ENCODE measurements at regions not wholly inside any gene's neighbourhood (a gene's known extent, or its start where the extent isn't known, plus 50 kb on each side); places are given as distances from the start of the nearest gene placed in this dataset.

DNA sequence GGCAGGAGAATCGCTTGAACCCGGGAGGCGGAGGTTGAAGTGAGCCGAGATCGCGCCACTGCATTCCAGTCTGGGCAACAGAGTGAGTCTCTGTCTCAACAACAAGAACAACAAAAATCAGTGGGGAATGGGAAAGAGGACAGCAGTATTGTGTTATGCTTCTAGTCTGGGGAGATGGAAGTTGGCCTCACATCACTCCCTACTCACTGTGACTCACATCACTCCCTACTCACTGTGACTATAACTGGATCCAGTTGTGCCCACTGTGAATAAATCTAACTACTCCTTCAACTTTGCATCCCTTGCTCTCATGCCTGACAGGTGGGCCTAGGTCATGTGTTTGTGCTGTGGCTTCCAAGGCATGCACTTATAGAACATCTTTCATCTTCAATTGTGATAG, 285.4 kb upstream of the USP24 start:
- in situ Hi-C loops (cut with HindIII; ENCODE audit: low pct_unique_long_range_greater_than_20kb, low sequenced_read_pairs), result no loop called here
- no peak for DNase-seq (ENCODE audit: low read depth)

DNA sequence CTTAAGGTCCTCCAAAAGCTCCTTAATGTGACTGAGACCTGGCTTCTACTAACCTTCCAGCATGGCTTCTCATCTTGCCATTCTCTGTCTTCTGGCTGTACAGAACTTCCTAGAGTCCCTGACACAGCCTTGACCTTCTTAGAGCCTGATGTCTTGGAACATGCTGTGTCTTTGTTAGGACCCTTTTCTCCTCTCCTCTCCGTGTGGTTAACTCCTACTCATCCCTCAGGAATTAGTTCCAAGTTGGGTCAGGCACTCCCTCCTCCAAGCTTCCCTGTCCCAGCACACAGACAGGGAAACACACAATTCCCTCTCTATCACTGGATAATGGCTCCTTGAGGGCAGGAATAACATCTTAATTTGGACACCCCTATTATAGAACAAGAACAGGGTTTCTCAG, 275.4 kb upstream of the USP24 start:
- in situ Hi-C loops (cut with HindIII; ENCODE audit: low pct_unique_long_range_greater_than_20kb, low sequenced_read_pairs), result no loop called here
- no peak for DNase-seq (ENCODE audit: low read depth)

DNA sequence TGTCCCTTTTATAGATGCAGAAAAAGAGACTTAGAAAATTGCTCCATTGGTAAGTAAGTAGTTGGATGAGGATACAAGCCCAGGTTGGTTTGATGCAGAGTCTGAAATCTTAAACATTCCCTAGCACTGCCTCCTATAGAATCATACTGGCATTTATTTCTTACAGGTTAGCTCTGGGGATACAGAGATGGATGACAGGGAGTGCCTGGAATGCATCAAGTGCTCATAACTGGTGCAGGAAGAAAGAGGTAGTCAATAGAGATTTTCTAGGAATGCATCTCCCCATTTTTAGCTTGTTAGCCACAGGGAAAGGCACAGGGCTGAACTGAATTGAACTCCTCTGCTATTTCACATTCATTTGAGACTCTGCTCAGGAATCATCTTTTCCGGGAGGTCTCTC, 269.0 kb upstream of the USP24 start:
- in situ Hi-C loops (cut with HindIII; ENCODE audit: low pct_unique_long_range_greater_than_20kb, low sequenced_read_pairs), result no loop called here
- DNase-seq (ENCODE audit: low read depth), result no peak

DNA sequence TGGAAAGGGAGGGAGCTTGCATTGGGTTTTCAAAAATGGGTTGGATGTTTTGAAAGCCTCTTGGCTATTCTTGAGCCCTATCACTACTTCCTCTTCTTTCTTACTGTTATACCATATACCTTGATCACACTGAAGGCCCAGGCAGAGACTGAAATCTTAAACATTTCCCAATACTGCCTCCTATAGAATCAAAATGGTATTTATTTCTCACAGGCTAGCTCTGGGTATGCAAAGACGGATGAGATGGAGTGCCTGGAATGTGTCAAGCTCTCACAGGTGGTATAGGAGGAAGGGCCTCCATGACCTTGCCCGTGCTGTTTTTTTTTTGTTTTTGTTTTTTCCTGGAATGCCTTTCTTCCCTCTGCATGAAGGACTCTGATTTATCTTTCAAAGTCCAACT, 268.4 kb upstream of the USP24 start:
- no peak for DNase-seq (ENCODE audit: low read depth)
- in situ Hi-C loops (cut with HindIII; ENCODE audit: low pct_unique_long_range_greater_than_20kb, low sequenced_read_pairs), result no loop called here

DNA sequence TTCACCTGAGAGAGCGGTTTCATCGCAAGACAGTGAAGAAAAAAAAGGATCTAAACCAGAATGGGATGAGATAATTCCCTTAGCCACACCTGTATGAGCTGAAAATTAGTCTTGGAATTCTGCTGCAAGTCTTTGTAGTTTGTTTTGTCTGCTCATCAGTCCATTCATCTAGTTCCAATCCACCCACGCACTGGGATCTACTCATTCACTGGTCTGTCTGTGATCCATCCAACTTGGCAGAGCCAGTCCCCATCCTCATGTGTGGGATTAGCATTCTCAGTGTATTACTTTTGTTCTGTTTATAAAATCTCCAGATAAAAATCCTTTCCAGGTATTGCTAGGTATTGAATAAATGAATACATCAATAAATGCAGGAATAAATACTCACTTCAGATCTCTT, 266.5 kb upstream of the USP24 start:
- in situ Hi-C loops (cut with HindIII; ENCODE audit: low pct_unique_long_range_greater_than_20kb, low sequenced_read_pairs), result no loop called here
- no peak for DNase-seq (ENCODE audit: low read depth)

DNA sequence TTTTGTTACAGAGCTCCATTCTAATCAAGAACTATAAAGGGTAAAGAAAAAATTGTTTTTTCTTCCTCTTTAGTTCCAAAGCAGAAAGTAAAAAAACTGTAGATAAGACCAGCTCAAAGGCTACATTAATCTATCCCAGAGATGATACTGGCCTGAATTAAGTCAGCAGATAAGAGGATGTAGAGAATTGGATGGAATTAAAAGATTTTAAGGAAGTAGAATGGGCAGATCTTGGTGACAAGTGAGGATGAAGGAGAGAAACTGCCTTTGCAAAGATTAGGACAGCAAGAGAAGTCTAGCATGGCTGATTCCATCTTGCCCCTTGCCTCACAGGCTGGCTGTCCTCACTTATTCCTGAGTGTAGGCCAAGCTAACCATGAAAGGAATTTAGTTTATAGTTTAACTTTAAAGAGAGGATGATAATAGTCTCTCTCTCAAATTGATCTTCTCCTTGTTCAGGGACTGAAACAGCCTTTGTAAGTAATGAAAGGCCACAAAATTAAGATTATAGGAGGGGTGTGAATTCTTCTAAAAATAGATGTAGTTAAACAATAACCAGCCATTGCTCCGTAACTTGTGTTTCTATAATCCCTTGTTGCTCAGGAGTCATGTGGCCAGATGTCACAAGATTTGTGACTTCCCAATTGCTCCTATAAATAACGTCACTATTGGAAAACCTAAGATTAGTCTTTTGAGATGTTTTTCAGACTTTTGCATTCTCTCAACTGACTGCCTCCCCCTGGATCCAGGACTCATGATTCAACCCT, 265.0 kb upstream of the USP24 start:
- in situ Hi-C loops (cut with HindIII; ENCODE audit: low pct_unique_long_range_greater_than_20kb, low sequenced_read_pairs), result no loop called here
- peak; percentile 26 for DNase-seq (ENCODE audit: low read depth)

DNA sequence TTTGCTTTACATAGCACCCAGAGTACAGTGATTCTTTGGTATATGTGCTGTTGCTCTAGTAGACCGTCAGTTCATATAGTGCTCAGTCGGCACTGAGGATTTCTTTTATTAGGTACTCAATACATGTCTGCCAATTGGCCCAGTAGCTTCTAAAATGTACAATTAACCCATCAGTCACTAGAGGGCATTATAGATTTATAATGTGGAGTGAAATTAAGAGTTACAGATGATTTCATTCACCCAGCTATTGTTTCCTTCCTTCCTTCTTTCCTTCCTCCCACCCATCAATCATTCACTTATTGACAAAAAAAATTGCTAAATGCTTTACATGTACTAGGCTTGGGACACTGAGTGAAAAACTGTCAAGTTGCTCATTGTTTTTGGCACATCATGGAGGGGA, 263.6 kb upstream of the USP24 start:
- peak; percentile 12 for DNase-seq (ENCODE audit: low read depth)
- in situ Hi-C loops (cut with HindIII; ENCODE audit: low pct_unique_long_range_greater_than_20kb, low sequenced_read_pairs), result no loop called here

DNA sequence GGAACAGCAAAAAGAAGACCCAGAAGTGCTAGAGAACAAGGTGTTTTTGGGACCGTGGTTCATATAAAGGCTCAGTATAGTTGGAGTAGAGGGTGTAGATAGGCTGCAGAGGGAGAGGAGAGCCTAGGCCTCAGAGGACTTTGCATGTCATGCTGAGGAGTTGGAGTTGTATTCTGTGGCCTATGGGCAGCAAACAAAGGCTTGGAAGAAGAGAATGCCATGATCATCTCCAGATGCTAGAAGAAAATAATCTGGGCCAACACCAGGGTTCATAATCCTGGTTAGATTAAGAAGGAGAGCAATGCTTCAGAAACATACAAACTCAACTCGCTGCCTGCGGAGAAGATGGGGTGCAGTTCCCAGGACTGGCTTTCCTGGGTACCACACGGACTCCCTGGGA, 262.8 kb upstream of the USP24 start:
- no peak for DNase-seq (ENCODE audit: low read depth)
- in situ Hi-C loops (cut with HindIII; ENCODE audit: low pct_unique_long_range_greater_than_20kb, low sequenced_read_pairs), result no loop called here

DNA sequence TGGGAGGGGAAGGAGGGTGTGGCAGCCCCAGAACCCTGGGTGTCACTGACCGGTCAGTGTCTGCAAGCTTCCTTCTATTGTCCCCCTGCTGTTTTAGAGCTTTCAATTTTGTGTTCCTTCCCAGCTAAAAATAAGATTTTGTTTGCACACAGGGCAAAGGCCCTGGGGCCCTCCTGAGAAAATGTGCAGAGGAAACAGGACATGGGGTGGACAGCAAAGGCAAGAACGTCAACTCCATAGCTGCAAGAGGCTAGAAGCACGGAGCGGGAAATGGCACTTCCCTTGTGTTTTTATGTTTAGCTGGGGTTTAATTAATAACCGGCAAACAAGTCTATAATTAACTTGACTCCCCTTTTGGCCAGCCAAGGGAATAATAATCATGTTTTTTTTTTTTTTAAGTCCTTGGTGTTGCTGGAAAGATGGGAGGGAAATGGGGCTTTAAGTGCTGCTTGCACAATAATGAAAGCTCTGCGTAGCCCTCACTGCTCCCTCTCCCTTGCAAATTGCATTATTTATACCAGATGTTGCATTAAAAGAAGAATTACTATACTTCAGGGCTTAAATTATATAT, 261.4 kb upstream of the USP24 start:
- peak; percentile 49 for DNase-seq (ENCODE audit: low read depth)
- in situ Hi-C loops (cut with HindIII; ENCODE audit: low pct_unique_long_range_greater_than_20kb, low sequenced_read_pairs), result no loop called here

DNA sequence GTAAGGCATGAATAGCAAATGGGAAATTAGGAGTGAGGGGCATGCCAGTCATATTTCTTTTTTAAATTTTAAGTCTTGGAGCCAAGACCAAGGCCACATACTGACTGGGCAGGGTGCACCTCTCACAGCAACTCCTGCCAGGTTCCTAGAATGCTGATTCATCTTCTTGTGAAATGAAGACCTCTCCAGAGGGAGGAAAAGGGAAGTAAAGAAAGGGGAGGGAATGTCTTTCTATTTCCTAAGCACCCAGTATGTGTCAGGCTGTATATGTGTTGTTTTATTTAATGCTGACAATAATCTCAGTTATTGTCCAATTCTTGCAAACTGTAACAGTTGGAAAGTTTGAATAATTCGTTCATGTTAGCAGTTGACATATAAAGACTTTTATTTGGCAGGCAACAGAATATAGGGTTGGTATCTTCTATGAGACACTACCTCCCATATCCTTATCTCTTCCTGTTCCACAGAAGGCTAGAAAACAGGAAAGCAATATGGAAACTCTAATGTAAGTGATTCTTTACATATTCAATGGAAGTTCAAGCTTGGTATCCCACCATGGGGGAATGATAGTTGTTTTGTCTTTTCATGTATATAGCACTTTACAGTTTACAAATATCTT, 259.1 kb upstream of the USP24 start:
- in situ Hi-C loops (cut with HindIII; ENCODE audit: low pct_unique_long_range_greater_than_20kb, low sequenced_read_pairs), result no loop called here
- no peak for DNase-seq (ENCODE audit: low read depth)

DNA sequence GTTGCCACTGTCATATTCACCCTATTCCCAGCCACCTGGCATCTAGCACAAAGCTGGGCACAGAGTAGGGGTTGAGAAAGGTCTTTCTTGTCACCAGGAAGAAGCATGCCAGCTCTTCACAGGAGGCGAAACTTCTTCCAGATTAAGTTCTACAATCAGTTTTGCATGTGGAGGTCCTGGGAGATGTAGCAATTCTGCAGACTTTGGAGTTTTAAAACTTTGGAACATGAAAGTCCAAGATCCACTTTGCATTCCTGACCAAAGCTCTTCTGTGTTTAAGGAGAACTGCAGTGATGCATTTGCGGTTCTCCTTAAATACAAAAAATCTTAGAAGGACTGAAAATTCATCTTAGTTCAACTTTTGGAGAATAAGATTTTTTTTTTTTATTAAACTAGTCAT, 258.5 kb upstream of the USP24 start:
- no peak for DNase-seq (ENCODE audit: low read depth)
- in situ Hi-C loops (cut with HindIII; ENCODE audit: low pct_unique_long_range_greater_than_20kb, low sequenced_read_pairs), result no loop called here

DNA sequence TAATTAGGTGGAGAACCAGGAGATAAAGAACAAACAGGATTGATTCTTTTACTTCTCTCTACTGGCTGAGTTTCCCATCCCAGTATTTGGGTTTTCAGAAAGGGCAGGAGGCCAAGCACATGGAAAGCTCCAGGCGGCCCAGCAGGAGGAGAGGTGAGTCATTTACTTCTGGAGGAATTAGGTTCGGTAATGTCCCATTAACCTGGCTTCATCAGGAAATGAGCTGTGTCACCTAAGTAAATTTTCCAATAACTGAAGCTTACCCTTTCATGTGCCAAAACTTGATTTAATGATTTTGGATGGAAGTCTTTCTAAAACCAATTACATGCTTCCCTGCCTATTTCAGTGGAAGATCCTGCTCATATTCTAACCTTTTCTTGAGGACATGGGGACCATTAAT, 257.6 kb upstream of the USP24 start:
- no peak for DNase-seq (ENCODE audit: low read depth)
- in situ Hi-C loops (cut with HindIII; ENCODE audit: low pct_unique_long_range_greater_than_20kb, low sequenced_read_pairs), result no loop called here

DNA sequence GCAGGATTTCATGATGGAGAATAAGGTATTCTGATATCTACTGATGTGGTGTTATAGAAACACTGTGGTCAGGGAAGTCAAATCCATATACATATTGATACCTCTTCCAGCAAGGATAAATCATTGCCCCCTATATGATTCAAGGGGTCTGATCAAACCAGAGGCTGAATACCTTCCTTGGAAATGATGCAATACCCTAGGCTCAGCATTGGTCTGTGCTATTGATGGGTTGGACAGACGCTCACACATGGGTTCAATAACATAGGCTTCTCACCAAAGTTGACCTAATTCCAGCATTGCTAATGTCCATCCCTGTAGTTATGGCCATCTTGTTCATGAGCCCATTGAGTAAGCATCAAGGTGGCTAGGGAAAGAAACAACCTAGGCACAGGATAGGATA, 257.0 kb upstream of the USP24 start:
- no peak for DNase-seq (ENCODE audit: low read depth)
- in situ Hi-C loops (cut with HindIII; ENCODE audit: low pct_unique_long_range_greater_than_20kb, low sequenced_read_pairs), result no loop called here

DNA sequence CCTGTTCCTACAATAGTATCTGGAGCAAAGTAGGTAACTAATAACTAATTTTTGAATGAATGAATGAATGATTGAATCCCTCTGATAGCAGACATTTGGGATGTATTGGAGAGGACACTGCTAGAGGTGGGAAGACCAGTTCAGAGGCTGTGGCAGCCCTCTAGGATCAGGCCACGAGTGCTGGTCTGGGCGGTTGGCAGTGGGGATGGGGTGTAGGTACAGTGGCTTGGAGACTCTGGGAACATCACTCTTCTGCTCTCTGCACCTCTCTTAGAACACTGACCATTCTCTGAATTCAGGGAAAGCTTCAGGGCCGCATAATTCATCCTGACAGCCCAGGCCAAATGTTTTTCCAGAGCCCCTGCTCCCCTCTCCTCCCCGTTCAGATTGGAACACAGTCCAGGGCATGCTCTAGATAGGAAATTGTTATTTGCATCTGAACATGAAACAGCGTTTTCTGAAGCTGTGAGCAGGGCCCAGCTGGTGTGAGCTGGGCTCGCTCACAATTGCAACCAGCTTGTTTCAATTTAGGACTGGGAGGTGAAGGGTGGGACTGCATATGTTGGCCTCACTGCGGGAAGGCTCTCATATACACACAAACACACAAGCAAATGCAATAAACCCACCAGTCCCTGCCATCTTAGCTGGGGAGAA, 253.1 kb upstream of the USP24 start:
- in situ Hi-C loops (cut with HindIII; ENCODE audit: low pct_unique_long_range_greater_than_20kb, low sequenced_read_pairs), result no loop called here
- DNase-seq (ENCODE audit: low read depth), result no peak

DNA sequence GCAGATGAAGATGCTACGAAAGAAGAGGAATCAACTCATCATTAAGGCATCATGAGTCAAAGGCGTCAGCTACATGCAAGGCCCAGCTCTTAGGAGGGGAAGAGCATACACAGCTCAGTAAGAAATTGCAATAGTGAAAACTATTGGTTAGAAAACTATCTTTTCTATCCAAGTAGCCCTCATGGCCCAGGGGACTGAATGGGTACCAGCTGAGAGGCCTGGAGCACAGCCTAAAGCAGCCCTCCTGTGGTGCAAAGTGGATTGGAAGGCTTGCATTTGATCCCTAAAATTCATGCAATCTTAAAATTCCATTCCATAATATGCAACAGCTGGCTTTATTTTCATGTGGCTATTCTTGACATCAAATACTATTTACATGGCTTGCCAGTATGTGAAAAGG, 251.8 kb upstream of the USP24 start:
- no peak for DNase-seq (ENCODE audit: low read depth)
- in situ Hi-C loops (cut with HindIII; ENCODE audit: low pct_unique_long_range_greater_than_20kb, low sequenced_read_pairs), result no loop called here

DNA sequence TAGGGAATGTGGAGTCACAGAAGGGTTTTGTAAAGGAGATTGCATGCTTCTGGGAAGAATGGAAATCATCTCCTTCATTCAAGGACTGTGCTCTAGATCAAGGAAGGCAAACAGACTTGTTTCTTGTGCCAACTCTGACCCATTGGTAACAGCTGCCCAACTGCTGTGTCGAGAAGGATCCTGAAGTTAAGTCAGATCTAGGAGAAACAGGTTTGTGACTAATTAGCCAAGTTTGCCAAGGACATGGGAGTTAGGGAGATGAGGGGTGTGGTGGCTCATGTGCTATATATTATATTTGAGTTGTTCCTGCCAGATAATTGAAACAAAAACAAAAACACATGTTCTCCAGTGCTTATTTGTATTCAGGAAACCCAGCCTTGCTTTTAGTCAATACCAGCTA, 251.2 kb upstream of the USP24 start:
- DNase-seq (ENCODE audit: low read depth), result no peak
- in situ Hi-C loops (cut with HindIII; ENCODE audit: low pct_unique_long_range_greater_than_20kb, low sequenced_read_pairs), result no loop called here

DNA sequence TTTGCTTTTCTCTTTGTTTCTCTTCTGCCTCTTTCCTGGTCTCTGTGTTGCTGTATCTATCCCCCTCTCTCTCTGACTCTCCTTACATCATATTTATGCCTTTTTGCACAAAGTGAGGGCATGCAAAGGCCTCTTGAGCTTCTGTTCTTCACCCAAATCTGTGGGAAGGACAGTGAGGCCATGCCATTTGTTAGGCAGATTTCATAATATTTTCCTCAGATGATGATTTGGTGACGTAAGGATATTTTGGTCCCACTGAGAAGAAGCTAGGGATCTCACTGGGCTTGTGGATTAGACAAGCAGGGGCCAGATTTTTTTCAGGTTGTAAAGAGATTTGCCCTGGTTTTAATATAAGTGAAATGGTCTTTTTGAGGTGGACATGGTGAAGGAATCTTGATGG, 249.4 kb upstream of the USP24 start:
- in situ Hi-C loops (cut with HindIII; ENCODE audit: low pct_unique_long_range_greater_than_20kb, low sequenced_read_pairs), result no loop called here
- DNase-seq (ENCODE audit: low read depth), result no peak

DNA sequence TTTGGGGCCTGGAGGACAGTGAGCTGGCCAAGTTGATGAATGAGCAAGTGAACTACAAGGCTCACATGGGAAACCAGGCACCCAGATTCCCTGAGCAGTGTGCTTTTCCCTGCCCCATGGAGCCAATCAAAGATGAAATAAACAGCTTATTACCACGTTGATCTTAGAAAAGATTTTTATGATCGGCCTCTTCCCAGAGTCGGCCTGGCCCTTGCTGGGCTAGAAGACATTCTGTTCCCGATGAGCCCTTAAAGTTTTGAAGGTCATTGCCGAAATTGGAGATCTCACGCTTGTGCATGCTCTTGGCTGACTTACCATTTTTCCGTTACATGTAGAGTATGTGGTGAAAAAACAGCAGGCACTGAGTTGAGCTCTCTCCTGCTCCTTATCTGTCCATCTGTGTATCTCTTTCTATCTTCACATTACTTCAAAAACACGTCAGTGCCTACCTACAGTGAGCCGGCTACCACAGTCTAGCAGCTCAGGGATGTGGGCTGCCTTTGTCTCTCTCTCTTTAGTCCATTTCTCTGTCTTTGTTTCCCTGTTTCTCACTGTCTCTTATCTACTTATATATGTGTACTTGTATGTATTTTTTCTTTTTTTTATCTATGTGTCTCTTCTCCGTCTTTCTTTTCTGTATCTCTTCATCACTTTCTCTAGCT, 248.8 kb upstream of the USP24 start:
- no peak for DNase-seq (ENCODE audit: low read depth)
- in situ Hi-C loops (cut with HindIII; ENCODE audit: low pct_unique_long_range_greater_than_20kb, low sequenced_read_pairs), result no loop called here

DNA sequence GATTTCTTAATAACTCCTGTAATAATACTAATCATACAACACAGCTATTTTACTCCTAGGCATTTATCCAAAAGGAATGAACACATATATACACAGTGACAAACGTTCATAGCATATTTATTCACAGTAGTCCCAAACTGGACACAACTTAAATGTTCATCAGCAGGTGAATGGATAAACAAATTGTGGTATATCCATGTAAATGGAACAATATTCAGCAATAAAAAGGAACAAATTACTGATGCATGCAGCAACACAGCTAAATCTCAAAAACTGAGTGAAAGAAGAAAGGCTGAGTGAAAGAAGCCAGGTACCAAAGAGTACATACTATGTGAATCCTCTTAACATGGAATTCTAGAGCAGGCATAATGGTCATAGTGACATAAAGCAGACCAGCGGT, 242.7 kb upstream of the USP24 start:
- no peak for DNase-seq (ENCODE audit: low read depth)
- in situ Hi-C loops (cut with HindIII; ENCODE audit: low pct_unique_long_range_greater_than_20kb, low sequenced_read_pairs), result no loop called here
